HCT116 (cell line): ENCODE measurements at regions not wholly inside any gene's neighbourhood (a gene's known extent, or its start where the extent isn't known, plus 50 kb on each side); places are given as distances from the start of the nearest gene placed in this dataset.

ENCODE experiments used
- ATF3 ChIP-seq: IDR thresholded peaks from 2 replicates; pipeline ENCODE4 v1.6.1; 2012
- CTCF ChIP-seq, 3 experiments: fragments of 200-600 bp in 1 of 3; sonication (generic) in 1 of 3; IDR thresholded peaks in 2 of 3; conservative IDR thresholded peaks in 1 of 3; 2 replicates each; pipeline ENCODE4 v1.5.1; 2012 to 2017; ENCODE audit warnings: low read depth in 2 of 3, low read length in 2 of 3, antibody characterized with exemption in 1 of 3, borderline replicate concordance in 1 of 3, control low read depth in 1 of 3, mild to moderate bottlenecking in 1 of 3, mixed read lengths in 1 of 3, mixed run types in 1 of 3, moderate library complexity in 1 of 3; ENCODE audit not compliant: insufficient read depth in 1 of 3
- ELF1 ChIP-seq: IDR thresholded peaks from 2 replicates; pipeline ENCODE4 v1.6.1; 2012; ENCODE audit warnings: low read depth, borderline replicate concordance
- EZH2 ChIP-seq: fragments of 200-600 bp; sonication (generic); IDR thresholded peaks from 2 replicates; pipeline ENCODE4 v1.6.1; 2017; ENCODE audit warnings: antibody characterized with exemption, mixed run types
- EZH2phosphoT487 ChIP-seq: fragments of 200-600 bp; IDR thresholded peaks from 2 replicates; pipeline ENCODE4 v1.6.1; 2018; ENCODE audit warnings: antibody characterized with exemption, borderline replicate concordance
- POLR2A ChIP-seq: IDR thresholded peaks from 2 replicates; pipeline ENCODE4 v1.7.0; 2011; ENCODE audit warnings: borderline replicate concordance; ENCODE audit not compliant: insufficient read depth, insufficient read length; ENCODE audit errors: extremely low read depth
- RAD21 ChIP-seq: IDR thresholded peaks from 2 replicates; pipeline ENCODE4 v1.6.1; 2012; ENCODE audit warnings: low read depth, mild to moderate bottlenecking
- ZNF274 ChIP-seq: fragments of 200-500 bp; sonication (Bioruptor generic); IDR thresholded peaks from 2 replicates; pipeline ENCODE4 v1.6.1; 2014; ENCODE audit warnings: mild to moderate bottlenecking, low read depth, low read length, inconsistent platforms
- TF ChIP-seq, protein P1 (sequence below): IDR thresholded peaks from 2 replicates; pipeline ENCODE4 v1.6.1; 2012; ENCODE audit warnings: low read depth

DNA sequence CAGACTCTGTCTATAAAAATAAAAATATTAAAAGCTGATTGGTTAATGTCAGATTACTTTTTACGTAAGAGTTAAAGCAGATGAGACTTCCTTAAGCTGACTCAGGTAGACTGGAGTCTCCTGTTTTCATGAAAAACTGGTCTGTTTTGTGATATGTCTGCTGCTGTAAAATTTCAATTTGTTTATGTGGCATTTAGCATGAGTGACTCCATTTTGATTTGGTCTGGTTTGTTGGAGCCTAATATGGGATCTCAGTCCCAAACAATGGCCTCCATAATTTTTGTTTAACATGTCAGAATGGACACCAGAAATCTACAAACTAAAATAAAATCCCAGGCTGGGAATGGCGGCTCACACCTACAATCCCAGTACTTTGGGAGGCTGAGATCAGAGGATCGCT, 57.8 kb upstream of the LEKR1 start:
- TF ChIP-seq POLR2A (no peak), EZH2 (no peak), ZNF274 (no peak), CTCF (IDR thresholded peaks at IDR 0.05 in 2 of 3, conservative IDR thresholded peaks at IDR 0.05 in 1 of 3; ENCODE audit: borderline replicate concordance in 1 of 3, insufficient read depth in 1 of 3, low read depth in 2 of 3, low read length in 2 of 3) (no peak), EZH2phosphoT487 (no peak), ATF3 (no peak), ELF1 (no peak), RAD21 (no peak)
- TF ChIP-seq, protein P1, sequence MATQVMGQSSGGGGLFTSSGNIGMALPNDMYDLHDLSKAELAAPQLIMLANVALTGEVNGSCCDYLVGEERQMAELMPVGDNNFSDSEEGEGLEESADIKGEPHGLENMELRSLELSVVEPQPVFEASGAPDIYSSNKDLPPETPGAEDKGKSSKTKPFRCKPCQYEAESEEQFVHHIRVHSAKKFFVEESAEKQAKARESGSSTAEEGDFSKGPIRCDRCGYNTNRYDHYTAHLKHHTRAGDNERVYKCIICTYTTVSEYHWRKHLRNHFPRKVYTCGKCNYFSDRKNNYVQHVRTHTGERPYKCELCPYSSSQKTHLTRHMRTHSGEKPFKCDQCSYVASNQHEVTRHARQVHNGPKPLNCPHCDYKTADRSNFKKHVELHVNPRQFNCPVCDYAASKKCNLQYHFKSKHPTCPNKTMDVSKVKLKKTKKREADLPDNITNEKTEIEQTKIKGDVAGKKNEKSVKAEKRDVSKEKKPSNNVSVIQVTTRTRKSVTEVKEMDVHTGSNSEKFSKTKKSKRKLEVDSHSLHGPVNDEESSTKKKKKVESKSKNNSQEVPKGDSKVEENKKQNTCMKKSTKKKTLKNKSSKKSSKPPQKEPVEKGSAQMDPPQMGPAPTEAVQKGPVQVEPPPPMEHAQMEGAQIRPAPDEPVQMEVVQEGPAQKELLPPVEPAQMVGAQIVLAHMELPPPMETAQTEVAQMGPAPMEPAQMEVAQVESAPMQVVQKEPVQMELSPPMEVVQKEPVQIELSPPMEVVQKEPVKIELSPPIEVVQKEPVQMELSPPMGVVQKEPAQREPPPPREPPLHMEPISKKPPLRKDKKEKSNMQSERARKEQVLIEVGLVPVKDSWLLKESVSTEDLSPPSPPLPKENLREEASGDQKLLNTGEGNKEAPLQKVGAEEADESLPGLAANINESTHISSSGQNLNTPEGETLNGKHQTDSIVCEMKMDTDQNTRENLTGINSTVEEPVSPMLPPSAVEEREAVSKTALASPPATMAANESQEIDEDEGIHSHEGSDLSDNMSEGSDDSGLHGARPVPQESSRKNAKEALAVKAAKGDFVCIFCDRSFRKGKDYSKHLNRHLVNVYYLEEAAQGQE, result no peak
